A549 (cell line): ENCODE measurements at regions not wholly inside any gene's neighbourhood (a gene's known extent, or its start where the extent isn't known, plus 50 kb on each side); places are given as distances from the start of the nearest gene placed in this dataset.
A peak's percentile ranks its signal among the peaks of the same experiment; 100 is the strongest.

Source experiments
- ATAC-seq, 2 experiments: fragments of 200-7000 bp in 1 of 2; fragments of >200 bp in 1 of 2; cut with Nextera tagmentation in 1 of 2; cut with Tn5 transposase in 1 of 2; 3 replicates each; pipeline versions ENCODE4 v1.8.0 to v1.9.1; 2018 to 2020; ENCODE audit warnings: mild to moderate bottlenecking in 1 of 2, moderate library complexity in 1 of 2
- CTCF ChIA-PET: fragments of 300-600 bp; sonication (Branson Sonifier 250); formaldehyde crosslinking; extraction: SDS; loops from one replicate; lab custom pipeline; 2021; ENCODE audit warnings: antibody characterized with exemption, inconsistent platforms; lab: Yijun Ruan, JAX
- POLR2A ChIA-PET: fragments of 350-600 bp; formaldehyde crosslinking; extraction: SDS; loops from one replicate; lab custom pipeline; 2021; ENCODE audit warnings: antibody characterized with exemption, inconsistent platforms; lab: Yijun Ruan, JAX
- DNase-seq, 2 experiments: peaks; one replicate each; pipeline versions ENCODE4 v3.0.0 to v3.0.0-alpha.2; 2011 to 2016; ENCODE audit warnings: low read depth in 1 of 2, low spot score in 1 of 2
- FAIRE-seq: peaks from 2 replicates; lab custom pipeline; 2011; peaks lifted over from hg19 to GRCh38; lab: Jason Lieb, UNC
- H3K27ac ChIP-seq, 2 experiments: fragments of >200 bp; sonication (Bioruptor Twin); formaldehyde crosslinking; 3 replicates each; pipeline ENCODE4 v1.5.1; 2016 to 2017
- H3K4me1 ChIP-seq: fragments of >200 bp; sonication (Bioruptor Twin); formaldehyde crosslinking; 3 replicates; pipeline ENCODE4 v1.6.1; 2016
- H3K4me2 ChIP-seq: fragments of >200 bp; sonication (Bioruptor Twin); formaldehyde crosslinking; 3 replicates; pipeline ENCODE4 v1.6.1; 2016
- H3K4me3 ChIP-seq: fragments of >200 bp; sonication (Bioruptor Twin); formaldehyde crosslinking; 3 replicates; pipeline ENCODE4 v1.5.1; 2016
- H3K9me3 ChIP-seq: fragments of >200 bp; sonication (Bioruptor Twin); formaldehyde crosslinking; 3 replicates; pipeline ENCODE4 v1.6.1; 2016
- CBX2 ChIP-seq: fragments of 200-600 bp; sonication (generic); IDR thresholded peaks from 2 replicates; pipeline ENCODE4 v1.6.1; 2016; ENCODE audit warnings: low read depth, mild to moderate bottlenecking, borderline replicate concordance
- CEBPB ChIP-seq, 2 experiments: fragments of >200 bp in 1 of 2; sonication (Bioruptor Twin) in 1 of 2; formaldehyde crosslinking in 1 of 2; IDR thresholded peaks; 2 replicates each; pipeline ENCODE4 v1.6.1; 2012 to 2016
- EP300 ChIP-seq, 2 experiments: fragments of >200 bp; sonication (Bioruptor Twin); formaldehyde crosslinking; IDR thresholded peaks; 2 replicates in 1 of 2; 3 replicates in 1 of 2; pipeline ENCODE4 v1.6.1; 2016 to 2017
- FOXS1 ChIP-seq: fragments of 250-450 bp; sonication (Bioruptor Pico); IDR thresholded peaks from 2 replicates; pipeline ENCODE4 v1.5.0; 2020; ENCODE audit warnings: mild to moderate bottlenecking, moderate library complexity
- HOXA7 ChIP-seq: fragments of 250-450 bp; sonication (Bioruptor Pico); IDR thresholded peaks from 2 replicates; pipeline ENCODE4 v1.5.0; 2020; ENCODE audit warnings: mild to moderate bottlenecking, moderate library complexity
- HOXB5 ChIP-seq: fragments of 250-450 bp; sonication (Bioruptor Pico); IDR thresholded peaks from 2 replicates; pipeline ENCODE4 v1.5.0; 2020; ENCODE audit warnings: mild to moderate bottlenecking, moderate library complexity
- JUN ChIP-seq, 2 experiments: fragments of >200 bp; sonication (Bioruptor Twin); formaldehyde crosslinking; IDR thresholded peaks; 2 replicates in 1 of 2; 3 replicates in 1 of 2; pipeline ENCODE4 v1.6.1; 2016 to 2017
- KDM1A ChIP-seq: fragments of 200-600 bp; sonication (generic); IDR thresholded peaks from 2 replicates; pipeline ENCODE4 v1.6.1; 2016; ENCODE audit warnings: low read depth, mild to moderate bottlenecking
- KDM5A ChIP-seq: fragments of 200-600 bp; sonication (generic); IDR thresholded peaks from 2 replicates; pipeline ENCODE4 v1.6.1; 2016; ENCODE audit warnings: antibody characterized with exemption, mild to moderate bottlenecking
- MAFK ChIP-seq: fragments of 450-650 bp; IDR thresholded peaks from 2 replicates; pipeline ENCODE4 v1.6.1; 2014; ENCODE audit not compliant: partially characterized antibody
- MAZ ChIP-seq: fragments of 150-350 bp; IDR thresholded peaks from 2 replicates; pipeline ENCODE4 v1.6.1; 2014; ENCODE audit warnings: antibody characterized with exemption, low read depth, low read length, borderline replicate concordance
- NR3C1 ChIP-seq: fragments of >200 bp; sonication (Bioruptor Twin); formaldehyde crosslinking; IDR thresholded peaks from 3 replicates; pipeline ENCODE4 v1.6.1; 2017
- PHF8 ChIP-seq: fragments of 200-600 bp; sonication (generic); IDR thresholded peaks from 2 replicates; pipeline ENCODE4 v1.6.1; 2016; ENCODE audit warnings: low read depth, mild to moderate bottlenecking, antibody characterized with exemption, moderate library complexity, borderline replicate concordance
- RAD21 ChIP-seq, 2 experiments: fragments of >200 bp in 1 of 2; sonication (Bioruptor Twin) in 1 of 2; formaldehyde crosslinking in 1 of 2; IDR thresholded peaks in 1 of 2; conservative IDR thresholded peaks in 1 of 2; 2 replicates in 1 of 2; 3 replicates in 1 of 2; pipeline ENCODE4 v1.6.1; 2012 to 2018; ENCODE audit warnings: inconsistent platforms in 1 of 2
- RARB ChIP-seq: fragments of 250-450 bp; sonication (Bioruptor Pico); IDR thresholded peaks from 2 replicates; pipeline ENCODE4 v1.8.0; 2021; ENCODE audit warnings: mild to moderate bottlenecking, moderate library complexity
- RCOR1 ChIP-seq: fragments of 150-350 bp; IDR thresholded peaks from 2 replicates; pipeline ENCODE4 v1.6.1; 2014; ENCODE audit warnings: antibody characterized with exemption, low read length, low read depth
- SREBF2 ChIP-seq: fragments of 450-650 bp; IDR thresholded peaks from 2 replicates; pipeline ENCODE4 v1.6.1; 2014; ENCODE audit warnings: mild to moderate bottlenecking, moderate library complexity
- TFCP2L1 ChIP-seq: fragments of 250-450 bp; sonication (Bioruptor Pico); IDR thresholded peaks from 2 replicates; pipeline ENCODE4 v1.5.0; 2021; ENCODE audit warnings: mild to moderate bottlenecking
- TP53 ChIP-seq: fragments of 250-450 bp; sonication (Bioruptor Pico); IDR thresholded peaks from 2 replicates; pipeline ENCODE4 v1.5.0; 2021; ENCODE audit warnings: mild to moderate bottlenecking, moderate library complexity
- ZC3H11A ChIP-seq: fragments of 450-650 bp; IDR thresholded peaks from 2 replicates; pipeline ENCODE4 v1.6.1; 2014; ENCODE audit warnings: antibody characterized with exemption, mild to moderate bottlenecking
- ZFP36 ChIP-seq: fragments of 450-650 bp; IDR thresholded peaks from 2 replicates; pipeline ENCODE4 v1.6.1; 2014; ENCODE audit warnings: borderline replicate concordance; ENCODE audit not compliant: partially characterized antibody
- WGBS: methylation state at CpG from one replicate; pipeline ENCODE4 v1.1.6; 2017; ENCODE audit errors: missing lambda C conversion rate; 5-methylcytosine and 5-hydroxymethylcytosine counted together
- TF ChIP-seq, protein P1 (sequence below): IDR thresholded peaks from 2 replicates; pipeline ENCODE4 v1.6.1; 2012
- TF ChIP-seq, protein P2 (sequence below): fragments of >200 bp; sonication (Bioruptor Twin); formaldehyde crosslinking; IDR thresholded peaks from 3 replicates; pipeline ENCODE4 v1.6.1; 2016
- TF ChIP-seq, protein P3 (sequence below): IDR thresholded peaks from 2 replicates; pipeline ENCODE4 v1.6.1; 2012; ENCODE audit warnings: low read depth, borderline replicate concordance
- TF ChIP-seq, protein P4 (sequence below): fragments of 150-350 bp; IDR thresholded peaks from 2 replicates; pipeline ENCODE4 v1.6.1; 2014; ENCODE audit warnings: low read depth, mild to moderate bottlenecking, low read length

DNA sequence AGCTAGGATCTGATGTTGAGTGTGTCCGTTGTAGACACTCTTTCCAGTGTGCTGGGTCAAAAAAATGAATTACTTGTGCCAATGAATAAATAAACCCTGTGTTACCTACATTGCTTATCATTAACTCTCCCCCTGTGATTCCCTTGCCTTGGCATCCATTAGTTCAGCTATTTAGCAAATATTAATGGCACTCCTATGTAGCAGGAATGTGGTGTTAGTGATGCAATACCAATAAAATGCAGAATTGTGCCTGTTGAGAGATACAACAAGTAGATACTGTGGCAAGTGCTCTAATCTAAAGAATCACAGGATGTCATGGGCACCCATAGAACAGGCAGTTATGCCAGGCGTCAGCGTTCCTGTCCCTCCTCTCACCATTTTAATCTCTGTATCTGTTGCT, 343.2 kb downstream of the PMP22 start:
- peak overlapping the region in 1 of 2 experiments; percentile 15; a peak in 1 of 6 replicates for H3K27ac ChIP-seq
- no peak overlapping the region for H3K4me3 ChIP-seq
- DNase-seq, result no peak
- no peak overlapping the region for H3K4me2 ChIP-seq
- ChIA-PET CTCF (interaction anchor here (1.3 to 1.5 kb wide), 2 partner anchors 619 to 1616 kb away, joined by 3 read pairs; no protein-coding TSS in a partner anchor), POLR2A (no interaction called here)
- peaks cover 17% of the 10 kb centered on the region; the same call in 2 of the 3 replicates for H3K9me3 ChIP-seq
- WGBS, result 68% methylated on average over 3 of the region's 3 CpGs
- no peak for FAIRE-seq
- no peak for ATAC-seq
- peaks cover 21% of the 10 kb centered on the region; the same call in 2 of the 3 replicates for H3K4me1 ChIP-seq
- TF ChIP-seq, protein P1, sequence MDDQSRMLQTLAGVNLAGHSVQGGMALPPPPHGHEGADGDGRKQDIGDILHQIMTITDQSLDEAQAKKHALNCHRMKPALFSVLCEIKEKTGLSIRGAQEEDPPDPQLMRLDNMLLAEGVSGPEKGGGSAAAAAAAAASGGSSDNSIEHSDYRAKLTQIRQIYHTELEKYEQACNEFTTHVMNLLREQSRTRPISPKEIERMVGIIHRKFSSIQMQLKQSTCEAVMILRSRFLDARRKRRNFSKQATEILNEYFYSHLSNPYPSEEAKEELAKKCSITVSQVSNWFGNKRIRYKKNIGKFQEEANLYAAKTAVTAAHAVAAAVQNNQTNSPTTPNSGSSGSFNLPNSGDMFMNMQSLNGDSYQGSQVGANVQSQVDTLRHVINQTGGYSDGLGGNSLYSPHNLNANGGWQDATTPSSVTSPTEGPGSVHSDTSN, result no peak
- TF ChIP-seq HOXA7 (CRISPR knock-in tag), result no peak
- no peak for TF ChIP-seq ZFP36
- TF ChIP-seq EP300 (IDR thresholded peaks at IDR 0.05), result no peak
- no peak for TF ChIP-seq PHF8
- no peak for TF ChIP-seq ZC3H11A
- TF ChIP-seq, protein P2, sequence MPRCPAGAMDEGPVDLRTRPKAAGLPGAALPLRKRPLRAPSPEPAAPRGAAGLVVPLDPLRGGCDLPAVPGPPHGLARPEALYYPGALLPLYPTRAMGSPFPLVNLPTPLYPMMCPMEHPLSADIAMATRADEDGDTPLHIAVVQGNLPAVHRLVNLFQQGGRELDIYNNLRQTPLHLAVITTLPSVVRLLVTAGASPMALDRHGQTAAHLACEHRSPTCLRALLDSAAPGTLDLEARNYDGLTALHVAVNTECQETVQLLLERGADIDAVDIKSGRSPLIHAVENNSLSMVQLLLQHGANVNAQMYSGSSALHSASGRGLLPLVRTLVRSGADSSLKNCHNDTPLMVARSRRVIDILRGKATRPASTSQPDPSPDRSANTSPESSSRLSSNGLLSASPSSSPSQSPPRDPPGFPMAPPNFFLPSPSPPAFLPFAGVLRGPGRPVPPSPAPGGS, result no peak
- TF ChIP-seq KDM5A, result no peak
- no peak for TF ChIP-seq TP53 (CRISPR knock-in tag)
- no peak for TF ChIP-seq HOXB5
- TF ChIP-seq, protein P3, sequence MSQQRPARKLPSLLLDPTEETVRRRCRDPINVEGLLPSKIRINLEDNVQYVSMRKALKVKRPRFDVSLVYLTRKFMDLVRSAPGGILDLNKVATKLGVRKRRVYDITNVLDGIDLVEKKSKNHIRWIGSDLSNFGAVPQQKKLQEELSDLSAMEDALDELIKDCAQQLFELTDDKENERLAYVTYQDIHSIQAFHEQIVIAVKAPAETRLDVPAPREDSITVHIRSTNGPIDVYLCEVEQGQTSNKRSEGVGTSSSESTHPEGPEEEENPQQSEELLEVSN, result no peak
- no peak for TF ChIP-seq NR3C1
- no peak for TF ChIP-seq MAFK
- no peak for TF ChIP-seq SREBF2
- no peak for TF ChIP-seq FOXS1 (CRISPR knock-in tag)
- TF ChIP-seq KDM1A, result no peak
- TF ChIP-seq RCOR1, result no peak
- no peak for TF ChIP-seq MAZ
- TF ChIP-seq RAD21 (conservative IDR thresholded peaks at IDR 0.05 in 1 of 2, IDR thresholded peaks at IDR 0.05 in 1 of 2), result no peak

DNA sequence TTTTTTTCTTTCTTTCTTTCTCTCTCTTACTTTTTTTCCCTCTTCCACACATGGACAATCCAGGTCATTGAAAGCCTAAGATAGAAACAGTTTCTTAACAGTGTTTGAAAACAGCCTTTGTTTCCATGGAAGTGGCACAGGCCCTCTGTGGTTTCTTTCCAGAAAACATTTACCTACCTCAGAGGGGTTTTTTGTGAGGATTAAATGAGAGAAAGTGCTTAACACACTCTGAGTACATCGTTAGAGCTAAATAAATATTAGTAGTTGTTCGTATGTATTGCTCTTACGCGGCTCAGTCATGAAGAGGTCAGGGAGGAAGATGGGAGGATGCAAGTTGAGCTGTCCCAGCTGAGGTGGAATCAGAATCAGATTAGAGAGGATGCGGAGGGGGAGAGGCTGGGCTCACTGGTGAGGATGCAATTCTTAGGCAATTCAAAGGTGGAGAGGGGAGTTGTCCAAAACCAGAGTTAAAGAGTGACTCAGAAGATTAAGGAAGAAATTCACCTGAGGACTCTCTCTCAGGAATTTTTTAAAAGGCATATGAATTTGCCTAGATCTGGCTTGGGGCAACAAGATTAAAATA, 345.4 kb downstream of the PMP22 start:
- 51% methylated on average over 5 of the region's 5 CpGs for WGBS
- ATAC-seq (no peak), FAIRE-seq (no peak), DNase-seq (no peak)
- peaks cover 13% of the 10 kb centered on the region; the same call in 2 of the 3 replicates for H3K4me1 ChIP-seq
- no peak overlapping the region for H3K4me3 ChIP-seq
- ChIA-PET POLR2A (no interaction called here), CTCF (interaction anchor here (0.8 to 1.3 kb wide), 3 partner anchors 8 to 1505 kb away, joined by 3 to 5 read pairs (median 3); no protein-coding TSS in a partner anchor)
- H3K9me3 ChIP-seq, result peaks cover 27% of the 10 kb centered on the region; the same call in 2 of the 3 replicates
- peak overlapping the region in 1 of 2 experiments; percentile 35; a peak in 1 of 6 replicates for H3K27ac ChIP-seq
- no peak for TF ChIP-seq JUN (IDR thresholded peaks at IDR 0.05)
- TF ChIP-seq TFCP2L1 (CRISPR knock-in tag), result no peak
- no peak for TF ChIP-seq KDM1A
- no peak for TF ChIP-seq NR3C1
- TF ChIP-seq, protein P4, sequence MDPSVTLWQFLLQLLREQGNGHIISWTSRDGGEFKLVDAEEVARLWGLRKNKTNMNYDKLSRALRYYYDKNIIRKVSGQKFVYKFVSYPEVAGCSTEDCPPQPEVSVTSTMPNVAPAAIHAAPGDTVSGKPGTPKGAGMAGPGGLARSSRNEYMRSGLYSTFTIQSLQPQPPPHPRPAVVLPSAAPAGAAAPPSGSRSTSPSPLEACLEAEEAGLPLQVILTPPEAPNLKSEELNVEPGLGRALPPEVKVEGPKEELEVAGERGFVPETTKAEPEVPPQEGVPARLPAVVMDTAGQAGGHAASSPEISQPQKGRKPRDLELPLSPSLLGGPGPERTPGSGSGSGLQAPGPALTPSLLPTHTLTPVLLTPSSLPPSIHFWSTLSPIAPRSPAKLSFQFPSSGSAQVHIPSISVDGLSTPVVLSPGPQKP, result no peak
- TF ChIP-seq RARB (CRISPR knock-in tag), result no peak
- no peak for TF ChIP-seq CEBPB (IDR thresholded peaks at IDR 0.05)
- TF ChIP-seq CBX2, result no peak
- TF ChIP-seq SREBF2, result no peak
- peak overlapping the region; percentile 11; the same call in 1 of the 3 replicates for H3K4me2 ChIP-seq
